HEK293 (cell line): ENCODE measurements at regions not wholly inside any gene's neighbourhood (a gene's known extent, or its start where the extent isn't known, plus 50 kb on each side); places are given as distances from the start of the nearest gene placed in this dataset.

Source experiments
- CTCF ChIA-PET: fragments of 350-600 bp; formaldehyde crosslinking; extraction: SDS; loops from one replicate; lab custom pipeline; 2021; ENCODE audit warnings: antibody characterized with exemption; lab: Yijun Ruan, JAX
- POLR2A ChIA-PET: fragments of 300-600 bp; formaldehyde crosslinking; extraction: SDS; loops from one replicate; lab custom pipeline; 2020; ENCODE audit warnings: antibody characterized with exemption, inconsistent platforms; lab: Yijun Ruan, JAX
- H3K27ac ChIP-seq: fragments of 200-500 bp; sonication (Bioruptor generic); 2 replicates; pipeline ENCODE4 v1.5.1; 2014; ENCODE audit warnings: low read depth, low read length, control low read depth, inconsistent platforms; ENCODE audit errors: extremely low read depth
- H3K36me3 ChIP-seq, 2 experiments: fragments of 200-500 bp in 1 of 2; sonication (Bioruptor generic) in 1 of 2; 1 replicate in 1 of 2; 2 replicates in 1 of 2; pipeline ENCODE4 v1.5.1; 2014 to 2017; ENCODE audit warnings: inconsistent platforms in 2 of 2, low read length in 2 of 2; ENCODE audit not compliant: control insufficient read depth in 2 of 2, insufficient read depth in 1 of 2
- H3K4me1 ChIP-seq: fragments of 200-500 bp; sonication (Bioruptor generic); 2 replicates; pipeline ENCODE4 v1.5.1; 2014; ENCODE audit warnings: mild to moderate bottlenecking, low read length, inconsistent platforms; ENCODE audit not compliant: control insufficient read depth, insufficient read depth
- H3K4me3 ChIP-seq: 2 replicates; pipeline ENCODE4 v1.5.1; 2011; ENCODE audit warnings: low read depth, mild to moderate bottlenecking, control low read depth, low read length, moderate library complexity
- H3K9me3 ChIP-seq: fragments of 200-500 bp; sonication (Bioruptor generic); 2 replicates; pipeline ENCODE4 v1.5.1; 2014; ENCODE audit warnings: low read depth, low read length, inconsistent platforms; ENCODE audit not compliant: control insufficient read depth, insufficient read depth
- CTCF ChIP-seq: fragments of 450-650 bp; formaldehyde crosslinking; IDR thresholded peaks from 2 replicates; pipeline ENCODE4 v1.5.1; 2016; ENCODE audit warnings: missing biosample characterization, missing genetic modification characterization
- GLI4 ChIP-seq: fragments of 450-650 bp; formaldehyde crosslinking; IDR thresholded peaks from 2 replicates; pipeline ENCODE4 v1.5.1; 2016; ENCODE audit warnings: missing biosample characterization, missing genetic modification characterization
- KLF16 ChIP-seq: fragments of 450-650 bp; formaldehyde crosslinking; IDR thresholded peaks from 2 replicates; pipeline ENCODE4 v1.5.1; 2017; ENCODE audit warnings: missing biosample characterization, missing genetic modification characterization
- MEIS1 ChIP-seq: sonication (generic); formaldehyde crosslinking; IDR thresholded peaks from 2 replicates; pipeline ENCODE4 v1.8.1; 2022; ENCODE audit warnings: missing genetic modification reagents, mild to moderate bottlenecking, borderline replicate concordance
- MYNN ChIP-seq: fragments of 450-650 bp; formaldehyde crosslinking; IDR thresholded peaks from 2 replicates; pipeline ENCODE4 v1.5.1; 2016; ENCODE audit warnings: missing biosample characterization, missing genetic modification characterization, borderline replicate concordance
- PATZ1 ChIP-seq: fragments of 450-650 bp; formaldehyde crosslinking; IDR thresholded peaks from 2 replicates; pipeline ENCODE4 v1.5.1; 2016; ENCODE audit warnings: missing biosample characterization, missing genetic modification characterization
- REPIN1 ChIP-seq: fragments of 450-650 bp; formaldehyde crosslinking; IDR thresholded peaks from 2 replicates; pipeline ENCODE4 v1.5.1; 2017; ENCODE audit warnings: missing biosample characterization, missing genetic modification characterization, low read depth
- SCRT1 ChIP-seq: fragments of 450-650 bp; formaldehyde crosslinking; IDR thresholded peaks from 2 replicates; pipeline ENCODE4 v1.5.1; 2016; ENCODE audit warnings: missing biosample characterization, missing genetic modification characterization, borderline replicate concordance
- SP7 ChIP-seq: fragments of 450-650 bp; formaldehyde crosslinking; IDR thresholded peaks from 2 replicates; pipeline ENCODE4 v1.5.1; 2016; ENCODE audit warnings: missing biosample characterization, missing genetic modification characterization
- ZBTB17 ChIP-seq: fragments of 450-650 bp; formaldehyde crosslinking; IDR thresholded peaks from 2 replicates; pipeline ENCODE4 v1.5.1; 2016; ENCODE audit warnings: missing biosample characterization, missing genetic modification characterization
- ZBTB7A ChIP-seq: fragments of 450-650 bp; formaldehyde crosslinking; IDR thresholded peaks from 2 replicates; pipeline ENCODE4 v1.5.1; 2016; ENCODE audit warnings: low read depth, missing biosample characterization, missing genetic modification characterization
- ZBTB8A ChIP-seq: fragments of 450-650 bp; formaldehyde crosslinking; IDR thresholded peaks from 2 replicates; pipeline ENCODE4 v1.5.1; 2016; ENCODE audit warnings: missing biosample characterization, missing genetic modification characterization
- ZFP3 ChIP-seq: fragments of 450-650 bp; formaldehyde crosslinking; IDR thresholded peaks from 2 replicates; pipeline ENCODE4 v1.5.1; 2016; ENCODE audit warnings: low read depth, missing biosample characterization, missing genetic modification characterization
- ZFP69B ChIP-seq: fragments of 450-650 bp; formaldehyde crosslinking; IDR thresholded peaks from 2 replicates; pipeline ENCODE4 v1.5.1; 2016; ENCODE audit warnings: missing biosample characterization, missing genetic modification characterization
- ZNF202 ChIP-seq: fragments of 450-650 bp; formaldehyde crosslinking; IDR thresholded peaks from 2 replicates; pipeline ENCODE4 v1.5.1; 2016; ENCODE audit warnings: missing biosample characterization, missing genetic modification characterization, borderline replicate concordance
- ZNF24 ChIP-seq: fragments of 450-650 bp; formaldehyde crosslinking; IDR thresholded peaks from 2 replicates; pipeline ENCODE4 v1.5.1; 2016; ENCODE audit warnings: missing biosample characterization, missing genetic modification characterization
- ZNF48 ChIP-seq: fragments of 450-650 bp; formaldehyde crosslinking; IDR thresholded peaks from 2 replicates; pipeline ENCODE4 v1.5.1; 2016; ENCODE audit warnings: missing biosample characterization, missing genetic modification characterization
- ZNF510 ChIP-seq: fragments of 450-650 bp; formaldehyde crosslinking; IDR thresholded peaks from 2 replicates; pipeline ENCODE4 v1.5.1; 2018; ENCODE audit warnings: mild to moderate bottlenecking, missing genetic modification characterization, missing biosample characterization; ENCODE audit not compliant: insufficient replicate concordance
- ZNF596 ChIP-seq: fragments of 450-650 bp; IDR thresholded peaks from 2 replicates; pipeline ENCODE4 v1.5.0; 2018; ENCODE audit warnings: missing biosample characterization, mild to moderate bottlenecking, missing genetic modification characterization, moderate library complexity
- ZNF658 ChIP-seq: fragments of 450-650 bp; formaldehyde crosslinking; IDR thresholded peaks from 2 replicates; pipeline ENCODE4; 2016; ENCODE audit warnings: missing biosample characterization, missing genetic modification characterization
- ZNF768 ChIP-seq: fragments of 450-650 bp; formaldehyde crosslinking; IDR thresholded peaks from 2 replicates; pipeline ENCODE4 v1.5.1; 2018; ENCODE audit warnings: missing biosample characterization, mild to moderate bottlenecking, missing genetic modification characterization
- ZNF776 ChIP-seq: fragments of 450-650 bp; formaldehyde crosslinking; IDR thresholded peaks from 2 replicates; pipeline ENCODE4 v1.5.0; 2017; ENCODE audit warnings: missing biosample characterization, missing genetic modification characterization, borderline replicate concordance
- ZNF830 ChIP-seq: fragments of 450-650 bp; IDR thresholded peaks from 2 replicates; pipeline ENCODE4 v1.5.0; 2018; ENCODE audit warnings: missing biosample characterization, missing genetic modification characterization, low read depth, mild to moderate bottlenecking, moderate library complexity
- ZSCAN30 ChIP-seq: fragments of 450-650 bp; IDR thresholded peaks from 2 replicates; pipeline ENCODE4 v1.5.1; 2018; ENCODE audit warnings: missing biosample characterization, mild to moderate bottlenecking, missing genetic modification characterization, moderate library complexity
- ZSCAN5A ChIP-seq: fragments of 450-650 bp; formaldehyde crosslinking; IDR thresholded peaks from 2 replicates; pipeline ENCODE4 v1.5.1; 2016; ENCODE audit warnings: missing biosample characterization, missing genetic modification characterization

- ChIA-PET CTCF (no interaction called here), POLR2A (no interaction called here)
- no peak overlapping the region for H3K4me3 ChIP-seq
- TF ChIP-seq ZNF510 (no peak), ZFP3 (no peak), ZNF776 (tag by site-specific recombination) (no peak), ZNF48 (tag by site-specific recombination) (no peak), GLI4 (no peak), ZNF24 (tag by site-specific recombination) (no peak), ZNF768 (tag by site-specific recombination) (no peak), ZBTB17 (tag by site-specific recombination) (no peak), ZSCAN30 (tag by site-specific recombination) (no peak), SP7 (tag by site-specific recombination) (no peak), ZBTB8A (no peak), SCRT1 (tag by site-specific recombination) (no peak), ZBTB7A (tag by site-specific recombination) (no peak)
- no peaks in the 10 kb centered on the region for H3K4me1 ChIP-seq
- no peak overlapping the region for H3K27ac ChIP-seq
- H3K9me3 ChIP-seq: no peaks in the 10 kb centered on the region
- H3K36me3 ChIP-seq: no peaks in the 10 kb centered on the region
These were observed 621.9 kb downstream of the LRRIQ3 start for GRCh38 chr1:73576083-73576482.

DNA sequence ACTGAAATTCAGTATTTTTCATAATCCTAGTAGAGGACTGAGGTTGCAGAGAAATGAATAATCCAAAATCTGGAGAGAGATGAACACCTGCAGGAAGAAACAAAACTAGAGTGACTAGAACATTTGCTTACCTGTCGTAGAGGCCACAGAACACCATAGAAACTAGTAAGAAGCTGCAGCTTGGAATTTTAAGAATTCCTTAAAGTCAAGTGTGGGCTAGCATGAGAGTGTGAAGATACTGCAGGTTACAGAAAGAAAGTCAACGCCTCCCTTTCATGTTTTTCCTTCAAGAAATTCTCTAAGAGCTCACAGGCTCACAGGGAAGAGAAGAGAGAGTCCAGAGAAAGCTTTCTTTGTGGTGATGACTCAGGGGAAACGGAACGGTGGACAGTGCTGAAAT lies 633.7 kb downstream of the LRRIQ3 start:
- H3K27ac ChIP-seq: no peak overlapping the region
- TF ChIP-seq ZNF596 (no peak), MEIS1 (CRISPR knock-in tag) (no peak), PATZ1 (no peak), MYNN (tag by site-specific recombination) (no peak), REPIN1 (tag by site-specific recombination) (no peak), ZNF202 (tag by site-specific recombination) (no peak)
- POLR2A ChIA-PET: no interaction called here
- no peak overlapping the region for H3K4me3 ChIP-seq
- H3K4me1 ChIP-seq: no peaks in the 10 kb centered on the region
- H3K36me3 ChIP-seq: no peaks in the 10 kb centered on the region
- CTCF ChIA-PET: no interaction called here
- H3K9me3 ChIP-seq: no peaks in the 10 kb centered on the region

DNA sequence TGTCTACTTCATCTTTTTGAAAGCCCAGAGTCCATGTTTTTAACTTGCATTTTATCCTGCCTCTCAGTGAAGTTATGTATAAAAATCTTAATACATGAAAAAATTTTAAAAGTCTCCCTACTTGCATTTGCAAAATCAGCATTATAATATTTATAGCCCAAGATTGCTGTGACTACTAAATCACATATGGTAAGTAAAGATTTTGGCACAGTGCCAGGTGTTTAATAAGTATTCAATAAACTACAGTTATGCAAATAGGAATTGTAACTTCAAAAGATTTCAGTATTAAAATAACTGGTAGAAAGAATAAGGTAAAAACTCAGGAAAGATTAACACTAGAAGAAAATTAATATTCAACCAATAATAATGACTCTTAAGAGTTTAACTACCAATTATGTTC lies 641.7 kb downstream of the LRRIQ3 start:
- Histone ChIP-seq H3K36me3 (no peaks in the 10 kb centered on the region), H3K4me3 (no peak overlapping the region), H3K4me1 (no peaks in the 10 kb centered on the region), H3K27ac (no peak overlapping the region), H3K9me3 (no peaks in the 10 kb centered on the region)
- CTCF ChIA-PET: no interaction called here
- POLR2A ChIA-PET: no interaction called here
- TF ChIP-seq CTCF: no peak
- TF ChIP-seq ZFP69B (tag by site-specific recombination): no peak
- TF ChIP-seq ZSCAN5A (tag by site-specific recombination): no peak
- TF ChIP-seq ZNF658 (tag by site-specific recombination): no peak
- 0 out of 2 replicates have a peak, but pooled peaks have one; percentile 10 for TF ChIP-seq ZNF830 (tag by site-specific recombination)
- no peak for TF ChIP-seq KLF16 (tag by site-specific recombination)
